ENCODE measurements at regions not wholly inside any gene's neighbourhood (a gene's known extent, or its start where the extent isn't known, plus 50 kb on each side); places are given as distances from the start of the nearest gene placed in this dataset.
A peak's percentile ranks its signal among the peaks of the same experiment; 100 is the strongest.

- H3K4me1 ChIP-seq (replicated peaks in 1 of 2), result no peaks in the 10 kb centered on the region
Measured at GRCh38 chr1:98387701-98388100, 273.8 kb upstream of the SNX7 start.

GRCh38 chr1:98386675-98387440, 274.7 kb upstream of the SNX7 start:
- Histone ChIP-seq H3K4me3 (no peak overlapping the region), H3K9me3 (replicated peaks in 1 of 3) (no peaks in the 10 kb centered on the region), H3K27me3 (no peaks in the 10 kb centered on the region), H3K36me3 (replicated peaks in 1 of 2) (no peaks in the 10 kb centered on the region), H3K4me1 (replicated peaks in 1 of 2) (no peaks in the 10 kb centered on the region), H3K27ac (no peak overlapping the region)
- intact Hi-C loops (cut with DNase I), result no loop called here
- TF ChIP-seq CTCF (IDR thresholded peaks at IDR 0.05), result no peak
- no peak for TF ChIP-seq POLR2A (IDR thresholded peaks at IDR 0.05)
- 79 to 84% (median 81%) methylated on average over 4 of the region's 4 CpGs for WGBS, 4 donors
- DNase-seq, result no peak

More at GRCh38 chr1:98387701-98388100, 273.8 kb upstream of the SNX7 start:
- H3K36me3 ChIP-seq (replicated peaks in 1 of 2), result no peaks in the 10 kb centered on the region
- intact Hi-C loops (cut with DNase I), result no loop called here
- no peak for DNase-seq
- 74 to 81% (median 76%) methylated on average over 4 of the region's 4 CpGs for WGBS, 4 donors
- H3K9me3 ChIP-seq (replicated peaks in 1 of 3), result no peaks in the 10 kb centered on the region
- no peak overlapping the region for H3K4me3 ChIP-seq
- no peaks in the 10 kb centered on the region for H3K27me3 ChIP-seq
- H3K27ac ChIP-seq, result peak overlapping the region in 1 of 5 donors; percentile 27
- TF ChIP-seq CTCF (IDR thresholded peaks at IDR 0.05), result no peak
- TF ChIP-seq POLR2A (IDR thresholded peaks at IDR 0.05), result no peak

GRCh38 chr1:98385652-98386051, 275.9 kb upstream of the SNX7 start:
- WGBS, 4 donors, result 18 to 47% (median 41%) methylated on average over 1 of the region's 1 CpG
- intact Hi-C loops (cut with DNase I), result no loop called here
- no peak overlapping the region for H3K27ac ChIP-seq

More at GRCh38 chr1:98385652-98386051, 275.9 kb upstream of the SNX7 start:
- no peaks in the 10 kb centered on the region for H3K27me3 ChIP-seq
- H3K36me3 ChIP-seq (replicated peaks in 1 of 2), result no peaks in the 10 kb centered on the region
- DNase-seq, result no peak
- no peaks in the 10 kb centered on the region for H3K9me3 ChIP-seq (replicated peaks in 1 of 3)
- H3K4me3 ChIP-seq, result no peak overlapping the region
- H3K4me1 ChIP-seq (replicated peaks in 1 of 2), result no peaks in the 10 kb centered on the region
- no peak for TF ChIP-seq CTCF (IDR thresholded peaks at IDR 0.05)
- TF ChIP-seq POLR2A (IDR thresholded peaks at IDR 0.05), result no peak

Measured in adrenal gland (tissue), 9 donors.